ENCODE measurements at regions not wholly inside any gene's neighbourhood (a gene's known extent, or its start where the extent isn't known, plus 50 kb on each side); places are given as distances from the start of the nearest gene placed in this dataset.

DNA sequence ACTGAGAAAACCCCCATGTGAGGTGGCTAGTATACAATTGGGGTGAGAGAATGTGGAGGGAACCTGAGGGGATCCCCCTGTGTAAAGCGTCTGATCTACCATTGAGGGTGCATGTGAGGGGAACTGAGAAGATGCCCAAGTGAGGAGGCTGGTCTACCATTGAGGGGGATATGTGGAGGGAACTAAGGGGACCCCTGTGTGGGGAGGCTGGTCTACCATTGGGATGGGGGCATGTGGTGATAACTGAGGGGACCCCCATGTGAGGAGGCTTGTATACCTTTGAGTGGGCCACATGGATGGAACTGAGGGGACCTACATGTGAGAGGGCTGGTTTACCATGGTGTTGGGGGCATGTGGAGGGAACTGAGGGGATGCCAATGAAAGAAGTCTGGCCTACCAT is 160.8 kb downstream of the FBLN2 start:
- TF ChIP-seq, protein P1, sequence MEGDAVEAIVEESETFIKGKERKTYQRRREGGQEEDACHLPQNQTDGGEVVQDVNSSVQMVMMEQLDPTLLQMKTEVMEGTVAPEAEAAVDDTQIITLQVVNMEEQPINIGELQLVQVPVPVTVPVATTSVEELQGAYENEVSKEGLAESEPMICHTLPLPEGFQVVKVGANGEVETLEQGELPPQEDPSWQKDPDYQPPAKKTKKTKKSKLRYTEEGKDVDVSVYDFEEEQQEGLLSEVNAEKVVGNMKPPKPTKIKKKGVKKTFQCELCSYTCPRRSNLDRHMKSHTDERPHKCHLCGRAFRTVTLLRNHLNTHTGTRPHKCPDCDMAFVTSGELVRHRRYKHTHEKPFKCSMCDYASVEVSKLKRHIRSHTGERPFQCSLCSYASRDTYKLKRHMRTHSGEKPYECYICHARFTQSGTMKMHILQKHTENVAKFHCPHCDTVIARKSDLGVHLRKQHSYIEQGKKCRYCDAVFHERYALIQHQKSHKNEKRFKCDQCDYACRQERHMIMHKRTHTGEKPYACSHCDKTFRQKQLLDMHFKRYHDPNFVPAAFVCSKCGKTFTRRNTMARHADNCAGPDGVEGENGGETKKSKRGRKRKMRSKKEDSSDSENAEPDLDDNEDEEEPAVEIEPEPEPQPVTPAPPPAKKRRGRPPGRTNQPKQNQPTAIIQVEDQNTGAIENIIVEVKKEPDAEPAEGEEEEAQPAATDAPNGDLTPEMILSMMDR (IDR thresholded peaks at IDR 0.05), result no peak
- no peak for TF ChIP-seq POLR2AphosphoS5 (IDR thresholded peaks at IDR 0.05)
